Thyroid gland (tissue), 4 donors: ENCODE measurements at regions not wholly inside any gene's neighbourhood (a gene's known extent, or its start where the extent isn't known, plus 50 kb on each side); places are given as distances from the start of the nearest gene placed in this dataset.

Experiments used
- DNase-seq, 2 donors: peaks; one replicate each; pipeline ENCODE4 v3.0.0-alpha.2; 2019
- H3K27ac ChIP-seq, 3 donors: fragments of 200-600 bp; sonication (generic); 1 replicate in 2 of 3; 2 replicates in 1 of 3; pipeline ENCODE4 v1.5.1; 2016 to 2019; ENCODE audit warnings: mild to moderate bottlenecking in 1 of 3, moderate library complexity in 1 of 3
- H3K27me3 ChIP-seq: fragments of 200-600 bp; sonication (generic); one replicate; pipeline ENCODE4 v1.5.1; 2019
- H3K36me3 ChIP-seq, 2 donors: fragments of 200-600 bp; sonication (generic); one replicate each; pipeline ENCODE4 v1.5.1; 2016 to 2019
- H3K4me1 ChIP-seq, 2 donors: fragments of 200-600 bp; sonication (generic); one replicate each; pipeline ENCODE4 v1.5.1; 2017 to 2019
- H3K4me3 ChIP-seq, 3 donors: fragments of 200-600 bp; sonication (generic); replicated peaks in 1 of 3; 1 replicate in 2 of 3; 2 replicates in 1 of 3; pipeline ENCODE4 v1.5.1; 2016; ENCODE audit warnings: mild to moderate bottlenecking in 1 of 3
- H3K9me3 ChIP-seq: fragments of 200-600 bp; sonication (generic); one replicate; pipeline ENCODE4 v1.5.1; 2017
- CTCF ChIP-seq, 6 experiments: fragments of 200-600 bp in 3 of 6; fragments of 450-650 bp in 3 of 6; sonication (generic) in 3 of 6; IDR thresholded peaks; one replicate each; pipeline ENCODE4 v1.5.1; 2016 to 2019; ENCODE audit warnings: antibody characterized with exemption in 6 of 6, mild to moderate bottlenecking in 2 of 6, inconsistent platforms in 1 of 6, moderate library complexity in 1 of 6
- POLR2A ChIP-seq, 2 donors: fragments of 450-650 bp; IDR thresholded peaks; one replicate each; pipeline ENCODE4 v1.6.1; 2017; ENCODE audit warnings: antibody characterized with exemption in 2 of 2, mild to moderate bottlenecking in 2 of 2, moderate library complexity in 1 of 2
- WGBS, 2 donors: methylation state at CpG; one replicate each; pipeline ENCODE4 v1.1.5; 2017; 5-methylcytosine and 5-hydroxymethylcytosine counted together
- intact Hi-C: fragments of 100-400 bp; cut with DNase I; formaldehyde crosslinking; loops from one replicate; pipeline ENCODE4 v1.15.1; 2023

- Histone ChIP-seq H3K9me3 (no peaks in the 10 kb centered on the region), H3K36me3 (no peaks in the 10 kb centered on the region), H3K4me3 (no peak overlapping the region), H3K4me1 (peaks cover 7 to 33% of the 10 kb centered on the region in 2 donors), H3K27ac (peak overlapping the region in 1 of 3 donors; percentile 3), H3K27me3 (no peaks in the 10 kb centered on the region)
- no peak for TF ChIP-seq POLR2A (IDR thresholded peaks at IDR 0.05)
- no peak for TF ChIP-seq CTCF (IDR thresholded peaks at IDR 0.05)
- 25 to 48% methylated on average over 1 of the region's 1 CpG for WGBS, 2 donors
- DNase-seq, result peak; percentile 9 to 12
- intact Hi-C loops, result no loop called here
Observed at GRCh38 chr4:42824278-42824977, 68.1 kb upstream of the GRXCR1 start.

- DNase-seq, result no peak
- no peaks in the 10 kb centered on the region for H3K9me3 ChIP-seq
- no peak overlapping the region for H3K4me3 ChIP-seq
- no peak overlapping the region for H3K27ac ChIP-seq
- intact Hi-C loops, result no loop called here
- no peaks in the 10 kb centered on the region for H3K36me3 ChIP-seq
- no peak for TF ChIP-seq CTCF (IDR thresholded peaks at IDR 0.05)
- TF ChIP-seq POLR2A (IDR thresholded peaks at IDR 0.05), result no peak
- peaks cover 18 to 41% of the 10 kb centered on the region in 2 donors for H3K4me1 ChIP-seq
- H3K27me3 ChIP-seq, result no peaks in the 10 kb centered on the region
Observed at GRCh38 chr4:42821230-42821629, 71.3 kb upstream of the GRXCR1 start.

GRCh38 chr4:42819863-42820514, 72.5 kb upstream of the GRXCR1 start:
- H3K36me3 ChIP-seq, result no peaks in the 10 kb centered on the region
- TF ChIP-seq POLR2A (IDR thresholded peaks at IDR 0.05) (no peak), CTCF (IDR thresholded peaks at IDR 0.05) (no peak)
- no peak overlapping the region for H3K27ac ChIP-seq
- intact Hi-C loops, result no loop called here
- no peaks in the 10 kb centered on the region for H3K27me3 ChIP-seq
- no peak for DNase-seq
- no peaks in the 10 kb centered on the region for H3K9me3 ChIP-seq
- WGBS, 2 donors, result 25 to 62% methylated on average over 2 of the region's 2 CpGs
- no peak overlapping the region for H3K4me3 ChIP-seq
- H3K4me1 ChIP-seq, result peaks cover 21 to 42% of the 10 kb centered on the region in 2 donors

GRCh38 chr4:42817913-42818312, 74.6 kb upstream of the GRXCR1 start:
- intact Hi-C loops, result no loop called here
- Histone ChIP-seq H3K27ac (peak overlapping the region in 1 of 3 donors; percentile 2), H3K27me3 (no peaks in the 10 kb centered on the region), H3K4me1 (peaks cover 21 to 36% of the 10 kb centered on the region in 2 donors), H3K4me3 (no peak overlapping the region), H3K9me3 (no peaks in the 10 kb centered on the region), H3K36me3 (no peaks in the 10 kb centered on the region)
- DNase-seq, result peak in 1 of 2 donors; percentile 5
- TF ChIP-seq POLR2A (IDR thresholded peaks at IDR 0.05), result no peak
- no peak for TF ChIP-seq CTCF (IDR thresholded peaks at IDR 0.05)

- Histone ChIP-seq H3K27me3 (no peaks in the 10 kb centered on the region), H3K9me3 (no peaks in the 10 kb centered on the region), H3K4me3 (no peak overlapping the region), H3K27ac (peak overlapping the region in 1 of 3 donors; percentile 57), H3K36me3 (no peaks in the 10 kb centered on the region), H3K4me1 (peaks cover 21 to 34% of the 10 kb centered on the region in 2 donors)
- DNase-seq, result no peak
- TF ChIP-seq CTCF (IDR thresholded peaks at IDR 0.05) (no peak), POLR2A (IDR thresholded peaks at IDR 0.05) (no peak)
- WGBS, 2 donors, result 54 to 58% methylated on average over 8 of the region's 8 CpGs
- intact Hi-C loops, result no loop called here
Observed at GRCh38 chr4:42816880-42817400, 75.6 kb upstream of the GRXCR1 start.
